Neural cell (in vitro differentiated cells): ENCODE measurements at regions not wholly inside any gene's neighbourhood (a gene's known extent, or its start where the extent isn't known, plus 50 kb on each side); places are given as distances from the start of the nearest gene placed in this dataset.

Source experiments
- CTCF ChIP-seq: fragments of 450-650 bp; IDR thresholded peaks from 2 replicates; pipeline ENCODE4 v1.5.1; 2014; ENCODE audit warnings: antibody characterized with exemption, mild to moderate bottlenecking, moderate library complexity; ENCODE audit not compliant: poor library complexity, severe bottlenecking
- POLR2AphosphoS5 ChIP-seq: IDR thresholded peaks from 2 replicates; pipeline ENCODE4 v1.6.1; 2012
- REST ChIP-seq: IDR thresholded peaks from 2 replicates; pipeline ENCODE4 v1.6.1; 2012; ENCODE audit warnings: borderline replicate concordance
- SMC3 ChIP-seq: fragments of 450-650 bp; conservative IDR thresholded peaks from 2 replicates; pipeline ENCODE4 v1.6.1; 2014; ENCODE audit warnings: antibody characterized with exemption, mild to moderate bottlenecking, moderate library complexity; ENCODE audit not compliant: poor library complexity

- TF ChIP-seq CTCF (no peak), SMC3 (no peak), REST (no peak), POLR2AphosphoS5 (no peak)
These were observed 147.5 kb upstream of the FUNDC1 start for GRCh38 chrX:44690129-44690528.
